ENCODE measurements at regions not wholly inside any gene's neighbourhood (a gene's known extent, or its start where the extent isn't known, plus 50 kb on each side); places are given as distances from the start of the nearest gene placed in this dataset.

- TF ChIP-seq CTCF (IDR thresholded peaks at IDR 0.05; ENCODE audit: extremely low read depth in 1 of 2, insufficient read depth in 1 of 2, low read depth in 1 of 2, low read length in 2 of 2) (no peak), MAX (IDR thresholded peaks at IDR 0.05; ENCODE audit: insufficient read depth, insufficient read length) (no peak), POLR2A (IDR thresholded peaks at IDR 0.05; ENCODE audit: low read depth, low read length) (no peak), POLR2AphosphoS5 (IDR thresholded peaks at IDR 0.05; ENCODE audit: insufficient read depth, low read depth, low read length) (no peak), EZH2 (IDR thresholded peaks at IDR 0.05; ENCODE audit: borderline replicate concordance, low read depth, low read length, severe bottlenecking) (no peak), FOS (IDR thresholded peaks at IDR 0.05; ENCODE audit: borderline replicate concordance, insufficient read depth, low read length) (no peak), MYC (IDR thresholded peaks at IDR 0.05; ENCODE audit: low read depth, low read length) (no peak)
These were observed 485.4 kb downstream of the FRK start for GRCh38 chr6:115575285-115575684.
